ENCODE measurements at regions not wholly inside any gene's neighbourhood (a gene's known extent, or its start where the extent isn't known, plus 50 kb on each side); places are given as distances from the start of the nearest gene placed in this dataset.

- no peak for TF ChIP-seq ZNF592 (IDR thresholded peaks at IDR 0.05)
- no peak for TF ChIP-seq GABPA (IDR thresholded peaks at IDR 0.05; ENCODE audit: low read depth)
- TF ChIP-seq ZNF274 (IDR thresholded peaks at IDR 0.05; ENCODE audit: insufficient read depth, insufficient read length) = no peak
- TF ChIP-seq POLR2A (IDR thresholded peaks at IDR 0.05; ENCODE audit: low read depth, low read length) = no peak
These were observed 1323.4 kb downstream of the RAPGEF2 start (continued) for GRCh38 chr4:160426233-160426632.

- in situ Hi-C loops (cut with MboI) = no loop called here
- Histone ChIP-seq H3K4me3 (no peak overlapping the region), H3K9ac (ENCODE audit: control insufficient read depth, insufficient read depth, low read length) (no peak overlapping the region), H3K4me2 (ENCODE audit: control insufficient read depth, insufficient read depth) (no peak overlapping the region), H2AFZ (ENCODE audit: control insufficient read depth, low read depth, low read length) (no peak overlapping the region), H4K20me1 (ENCODE audit: control insufficient read depth, insufficient read depth) (no peaks in the 10 kb centered on the region), H3K27me3 (replicated peaks in 1 of 2; ENCODE audit: control insufficient read depth in 2 of 2, insufficient read depth in 2 of 2, low read length in 1 of 2) (no peaks in the 10 kb centered on the region), H3K9me3 (replicated peaks; ENCODE audit: control insufficient read depth, insufficient read depth, low read length) (no peaks in the 10 kb centered on the region), H3K79me2 (ENCODE audit: control insufficient read depth, insufficient read depth, low read length) (no peaks in the 10 kb centered on the region), H3K4me1 (ENCODE audit: control insufficient read depth, insufficient read depth, low read length) (no peaks in the 10 kb centered on the region), H3K36me3 (ENCODE audit: control insufficient read depth in 2 of 2, insufficient read depth in 2 of 2, low read length in 1 of 2) (no peaks in the 10 kb centered on the region), H3K27ac (ENCODE audit: control insufficient read depth, insufficient read depth) (no peak overlapping the region)
- ATAC-seq (no peak), FAIRE-seq (no peak), DNase-seq (ENCODE audit: low read depth, low spot score) (no peak)
- intact Hi-C loops (cut with micrococcal nuclease; ENCODE audit: unreplicated experiment) = loop anchor here (10.0 kb wide), 1 partner anchor 506 kb away; no protein-coding TSS in a partner anchor
- SMC1A ChIA-PET (ENCODE audit: uncharacterized antibody, unreplicated experiment) = no interaction called here
- RAD21 ChIA-PET (ENCODE audit: unreplicated experiment) = no interaction called here
- POLR2A ChIA-PET = no interaction called here
- BruUV-seq (replicated peaks) = no TSS peak
- WGBS (ENCODE audit: insufficient coverage, insufficient replicate concordance, low lambda C conversion rate, missing lambda C conversion rate) = 10% methylated on average over 3 of the region's 3 CpGs
- CTCF ChIA-PET = no interaction called here
- TF ChIP-seq PAX8 (IDR thresholded peaks at IDR 0.05) (no peak), BMI1 (IDR thresholded peaks at IDR 0.05; ENCODE audit: borderline replicate concordance) (no peak), SMARCA5 (IDR thresholded peaks at IDR 0.05) (no peak), CBFB (IDR thresholded peaks at IDR 0.05; ENCODE audit: low read depth) (no peak), ZNF384 (IDR thresholded peaks at IDR 0.05; ENCODE audit: borderline replicate concordance, low read depth, low read length) (no peak), KDM1A (IDR thresholded peaks at IDR 0.05; ENCODE audit: borderline replicate concordance) (no peak), ZNF687 (IDR thresholded peaks at IDR 0.05) (no peak), SKIL (IDR thresholded peaks at IDR 0.05; ENCODE audit: low read depth, poor library complexity, severe bottlenecking) (no peak)
These were observed 1348.0 kb downstream of the RAPGEF2 start for GRCh38 chr4:160450876-160451275.
